Adrenal gland (tissue), 5 donors: ENCODE measurements at regions not wholly inside any gene's neighbourhood (a gene's known extent, or its start where the extent isn't known, plus 50 kb on each side); places are given as distances from the start of the nearest gene placed in this dataset.

Source experiments
- CTCF ChIP-seq, 6 experiments: fragments of 450-650 bp in 4 of 6; fragments of 200-600 bp in 2 of 6; sonication (generic) in 1 of 6; IDR thresholded peaks; 1 replicate in 5 of 6; 2 replicates in 1 of 6; pipeline versions ENCODE4 v1.5.1 to v1.8.0; 2016 to 2021; ENCODE audit warnings: antibody characterized with exemption in 6 of 6, mild to moderate bottlenecking in 2 of 6, moderate library complexity in 1 of 6
- POLR2A ChIP-seq, 2 donors: fragments of 450-650 bp; IDR thresholded peaks; one replicate each; pipeline ENCODE4 v1.6.1; 2017; ENCODE audit warnings: antibody characterized with exemption in 2 of 2, mild to moderate bottlenecking in 2 of 2, moderate library complexity in 1 of 2
- donor health status: DM: no; HTN: no; CAD: no.

GRCh38 chr12:17438141-17438540 lies 651.9 kb downstream of the RERGL start:
- TF ChIP-seq CTCF (IDR thresholded peaks at IDR 0.05) (no peak), POLR2A (IDR thresholded peaks at IDR 0.05) (no peak)
